Natural killer cell treated with Interleukin-12 subunit alpha and Interleukin-12 subunit beta and Interleukin-15 and Interleukin-18, amount 100 ng/mL, for 72 hours (primary cell): ENCODE measurements at regions not wholly inside any gene's neighbourhood (a gene's known extent, or its start where the extent isn't known, plus 50 kb on each side); places are given as distances from the start of the nearest gene placed in this dataset.

Experiments
- ATAC-seq, 2 donors: fragments of 150-1000 bp; cut with Tn5 transposase in 1 of 2; sonication (Bioruptor Pico), chemical (Tn5 transposase) in 1 of 2; 2 replicates each; pipeline ENCODE4 v1.10.0; 2021
- DNase-seq: peaks from one replicate; pipeline ENCODE4 v3.0.0; 2022; ENCODE audit warnings: low spot score
- H3K27ac Mint-ChIP-seq, 2 donors: 1 replicate in 1 of 2; 2 replicates in 1 of 2; pipeline ENCODE4 v1.8.0; 2022; ENCODE audit warnings: mixed read lengths in 2 of 2, mild to moderate bottlenecking in 1 of 2, moderate library complexity in 1 of 2
- H3K27me3 Mint-ChIP-seq, 2 donors: 1 replicate in 1 of 2; 2 replicates in 1 of 2; pipeline ENCODE4 v1.8.0; 2022; ENCODE audit warnings: mixed read lengths in 2 of 2
- H3K36me3 Mint-ChIP-seq: one replicate; pipeline ENCODE4 v1.8.0; 2022; ENCODE audit warnings: mixed read lengths
- H3K4me1 Mint-ChIP-seq, 2 donors: 1 replicate in 1 of 2; 2 replicates in 1 of 2; pipeline ENCODE4 v1.8.0; 2022; ENCODE audit warnings: low read depth in 2 of 2, mixed read lengths in 2 of 2, mild to moderate bottlenecking in 1 of 2
- H3K4me3 Mint-ChIP-seq: one replicate; pipeline ENCODE4 v1.8.0; 2022; ENCODE audit warnings: mixed read lengths
- H3K9me3 Mint-ChIP-seq: 2 replicates; pipeline ENCODE4 v1.8.0; 2022; ENCODE audit warnings: mixed read lengths

GRCh38 chr4:132506568-132506967, 642.5 kb upstream of the PCDH10 start:
- no peak for DNase-seq
- no peaks in the 10 kb centered on the region for H3K4me1 Mint-ChIP-seq
- no peak overlapping the region for H3K27ac Mint-ChIP-seq
- no peak for ATAC-seq
- H3K27me3 Mint-ChIP-seq = no peaks in the 10 kb centered on the region
- H3K9me3 Mint-ChIP-seq = peaks cover 5% of the 10 kb centered on the region
- H3K36me3 Mint-ChIP-seq = no peaks in the 10 kb centered on the region
- H3K4me3 Mint-ChIP-seq = no peak overlapping the region

DNA sequence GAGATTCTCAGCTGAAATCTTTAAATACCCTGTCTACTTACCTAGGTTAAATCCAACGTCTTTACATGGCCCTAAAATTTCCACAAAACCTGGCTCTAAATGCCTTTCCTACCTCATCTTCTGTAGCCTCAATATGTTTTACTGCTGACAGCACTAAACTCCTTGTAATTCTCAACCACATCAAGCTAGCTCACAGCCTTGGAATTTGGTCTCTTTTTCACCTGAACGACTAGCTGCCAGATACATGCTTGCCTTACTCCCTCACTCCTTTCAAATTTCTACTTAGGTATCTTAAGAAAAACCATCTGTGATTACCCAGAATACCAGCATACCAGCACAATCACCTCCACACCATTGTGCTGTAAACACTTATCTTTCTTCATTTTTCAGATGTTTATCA, 635.6 kb upstream of the PCDH10 start:
- no peak overlapping the region for H3K4me3 Mint-ChIP-seq
- no peaks in the 10 kb centered on the region for H3K4me1 Mint-ChIP-seq
- H3K27ac Mint-ChIP-seq = no peak overlapping the region
- peaks cover 11% of the 10 kb centered on the region for H3K9me3 Mint-ChIP-seq
- DNase-seq = no peak
- no peaks in the 10 kb centered on the region for H3K36me3 Mint-ChIP-seq
- H3K27me3 Mint-ChIP-seq = no peaks in the 10 kb centered on the region
- no peak for ATAC-seq

DNA sequence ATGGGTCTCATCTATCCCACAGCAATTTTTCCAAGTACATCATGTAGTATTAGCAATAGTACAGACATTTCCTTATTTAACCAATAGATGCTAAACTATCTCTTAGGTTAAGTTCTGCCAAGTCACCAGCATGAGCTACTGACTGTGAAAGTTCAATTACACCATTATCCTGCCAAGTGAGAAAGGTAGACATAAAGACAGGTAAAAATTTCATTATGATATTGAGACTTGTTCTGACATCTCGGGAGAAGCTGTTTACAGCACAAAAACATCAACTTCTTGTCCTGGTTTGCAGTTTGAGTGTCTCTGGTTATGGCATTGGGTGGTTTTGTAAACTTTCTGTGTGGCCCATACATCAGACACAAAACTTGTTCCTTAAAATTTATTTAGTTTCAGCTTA, 622.4 kb upstream of the PCDH10 start:
- H3K36me3 Mint-ChIP-seq = peaks cover 5% of the 10 kb centered on the region
- DNase-seq (no peak), ATAC-seq (no peak)
- peaks cover 11% of the 10 kb centered on the region for H3K9me3 Mint-ChIP-seq
- H3K4me1 Mint-ChIP-seq = no peaks in the 10 kb centered on the region
- H3K27me3 Mint-ChIP-seq = no peaks in the 10 kb centered on the region
- H3K4me3 Mint-ChIP-seq = no peak overlapping the region
- H3K27ac Mint-ChIP-seq = no peak overlapping the region

DNA sequence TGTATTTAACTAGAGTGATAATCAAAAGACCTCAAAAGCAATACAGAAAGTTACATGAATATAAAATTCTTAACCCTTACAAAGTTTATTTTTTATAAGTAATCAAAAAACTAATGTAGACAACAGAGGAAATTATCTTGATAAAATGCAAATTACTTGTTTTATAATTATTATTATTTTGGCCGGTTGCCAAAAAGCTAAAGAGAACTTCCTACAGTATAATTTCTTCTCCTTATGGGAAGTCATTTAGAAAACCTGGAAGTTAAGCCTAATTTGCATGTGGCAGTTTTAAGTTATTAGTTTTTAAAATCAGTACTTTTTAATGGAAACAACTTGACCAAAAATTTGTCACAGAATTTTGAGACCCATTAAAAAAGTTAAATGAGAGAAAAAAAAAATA, 621.3 kb upstream of the PCDH10 start:
- ATAC-seq = no peak
- no peak overlapping the region for H3K4me3 Mint-ChIP-seq
- peaks cover 11% of the 10 kb centered on the region for H3K9me3 Mint-ChIP-seq

GRCh38 chr4:132530861-132531260, 618.2 kb upstream of the PCDH10 start:
- no peaks in the 10 kb centered on the region for H3K36me3 Mint-ChIP-seq
- DNase-seq (no peak), ATAC-seq (no peak)
- peaks cover 8% of the 10 kb centered on the region for H3K9me3 Mint-ChIP-seq
- no peak overlapping the region for H3K4me3 Mint-ChIP-seq
- H3K4me1 Mint-ChIP-seq = no peaks in the 10 kb centered on the region
- no peak overlapping the region for H3K27ac Mint-ChIP-seq
- no peaks in the 10 kb centered on the region for H3K27me3 Mint-ChIP-seq

More for the DNA sequence above, 621.3 kb upstream of the PCDH10 start:
- H3K36me3 Mint-ChIP-seq = peaks cover 5% of the 10 kb centered on the region
- H3K4me1 Mint-ChIP-seq = no peaks in the 10 kb centered on the region
- no peak for DNase-seq
- no peaks in the 10 kb centered on the region for H3K27me3 Mint-ChIP-seq
- no peak overlapping the region for H3K27ac Mint-ChIP-seq

- H3K4me3 Mint-ChIP-seq = no peak overlapping the region
- H3K36me3 Mint-ChIP-seq = peaks cover 5% of the 10 kb centered on the region
- peaks cover 11% of the 10 kb centered on the region for H3K9me3 Mint-ChIP-seq
- H3K27me3 Mint-ChIP-seq = no peaks in the 10 kb centered on the region
- DNase-seq = no peak
- no peak overlapping the region for H3K27ac Mint-ChIP-seq
- H3K4me1 Mint-ChIP-seq = no peaks in the 10 kb centered on the region
- no peak for ATAC-seq
These were observed 608.8 kb upstream of the PCDH10 start for GRCh38 chr4:132540268-132540667.

GRCh38 chr4:132540797-132541196, 608.3 kb upstream of the PCDH10 start:
- no peak overlapping the region for H3K4me3 Mint-ChIP-seq
- DNase-seq = no peak
- H3K4me1 Mint-ChIP-seq = no peaks in the 10 kb centered on the region
- H3K36me3 Mint-ChIP-seq = peaks cover 5% of the 10 kb centered on the region
- H3K27me3 Mint-ChIP-seq = no peaks in the 10 kb centered on the region
- ATAC-seq = no peak
- no peak overlapping the region for H3K27ac Mint-ChIP-seq
- peaks cover 8% of the 10 kb centered on the region for H3K9me3 Mint-ChIP-seq

DNA sequence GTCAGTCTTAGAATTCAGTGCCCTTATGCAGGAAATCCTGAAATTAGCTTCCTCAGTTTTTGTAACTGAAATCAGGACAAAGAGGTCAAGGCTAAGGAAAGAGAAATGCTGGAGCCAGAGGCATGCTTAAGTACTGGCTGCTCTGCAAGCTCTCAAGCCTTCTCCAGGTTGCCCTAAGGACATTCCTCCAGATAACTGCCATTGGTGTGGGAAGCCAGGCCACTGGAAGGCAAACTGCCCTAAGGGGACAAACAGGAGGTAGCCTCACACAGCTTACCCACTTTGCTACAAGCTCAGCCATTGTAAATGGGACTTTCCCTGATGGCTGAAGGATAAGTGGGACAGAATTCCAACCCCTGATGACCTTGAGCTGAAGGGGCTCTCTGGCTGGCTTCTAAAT, 606.9 kb upstream of the PCDH10 start:
- H3K27ac Mint-ChIP-seq = no peak overlapping the region
- no peak overlapping the region for H3K4me3 Mint-ChIP-seq
- H3K4me1 Mint-ChIP-seq = no peaks in the 10 kb centered on the region
- ATAC-seq = no peak
- peaks cover 6% of the 10 kb centered on the region for H3K9me3 Mint-ChIP-seq
- peaks cover 5% of the 10 kb centered on the region for H3K36me3 Mint-ChIP-seq
- DNase-seq = no peak
- no peaks in the 10 kb centered on the region for H3K27me3 Mint-ChIP-seq

DNA sequence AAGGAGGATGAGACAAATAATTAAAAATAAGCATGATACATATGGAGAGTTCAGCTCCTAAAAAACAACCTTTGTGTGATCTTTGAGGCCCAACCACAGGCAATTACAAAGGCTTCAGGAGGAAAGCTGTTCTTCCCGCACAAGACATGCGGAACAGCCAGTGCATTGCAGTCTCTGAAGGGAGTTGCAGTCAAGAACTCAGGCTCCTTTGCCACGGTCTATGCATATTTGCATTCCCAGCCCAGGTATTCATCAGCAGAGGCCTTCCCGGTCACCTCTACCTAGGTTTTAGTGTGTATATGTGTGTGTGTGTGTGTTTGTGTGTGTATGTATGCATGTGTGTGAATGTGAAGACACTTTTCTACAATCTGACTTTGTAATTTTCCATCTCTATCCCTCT, 600.6 kb upstream of the PCDH10 start:
- no peaks in the 10 kb centered on the region for H3K4me1 Mint-ChIP-seq
- no peak for DNase-seq
- H3K4me3 Mint-ChIP-seq = no peak overlapping the region
- no peak overlapping the region for H3K27ac Mint-ChIP-seq
- no peaks in the 10 kb centered on the region for H3K36me3 Mint-ChIP-seq
- ATAC-seq = no peak
- H3K27me3 Mint-ChIP-seq = no peaks in the 10 kb centered on the region
- peaks cover 7% of the 10 kb centered on the region for H3K9me3 Mint-ChIP-seq

DNA sequence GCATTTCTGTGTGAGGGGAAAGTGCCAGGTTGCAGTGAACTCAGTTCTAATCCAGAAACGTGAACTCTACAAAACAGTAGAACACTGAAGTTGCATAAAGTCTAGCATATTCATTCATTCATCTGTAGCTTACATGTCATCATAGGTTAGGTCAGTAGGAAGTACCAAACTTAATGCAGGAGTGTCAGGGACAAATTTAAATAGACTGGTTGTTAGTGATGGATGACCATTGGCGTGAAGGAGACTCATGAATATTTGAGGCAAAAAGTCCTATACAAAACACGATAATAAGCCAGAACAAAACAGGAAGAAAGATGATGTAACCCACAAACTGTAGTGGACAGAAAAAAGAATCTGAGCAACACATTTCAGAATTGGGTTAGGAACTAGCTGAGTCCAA, 592.8 kb upstream of the PCDH10 start:
- Mint-ChIP-seq H3K27me3 (no peaks in the 10 kb centered on the region), H3K4me1 (no peaks in the 10 kb centered on the region), H3K9me3 (peaks cover 18% of the 10 kb centered on the region), H3K4me3 (no peak overlapping the region), H3K36me3 (peaks cover 4% of the 10 kb centered on the region), H3K27ac (no peak overlapping the region)
- ATAC-seq (no peak), DNase-seq (no peak)

- no peaks in the 10 kb centered on the region for H3K4me1 Mint-ChIP-seq
- peaks cover 4% of the 10 kb centered on the region for H3K36me3 Mint-ChIP-seq
- H3K27ac Mint-ChIP-seq = no peak overlapping the region
- peaks cover 16% of the 10 kb centered on the region for H3K9me3 Mint-ChIP-seq
- DNase-seq (no peak), ATAC-seq (no peak)
- H3K27me3 Mint-ChIP-seq = no peaks in the 10 kb centered on the region
- no peak overlapping the region for H3K4me3 Mint-ChIP-seq
These were observed 591.4 kb upstream of the PCDH10 start for GRCh38 chr4:132557660-132558059.

DNA sequence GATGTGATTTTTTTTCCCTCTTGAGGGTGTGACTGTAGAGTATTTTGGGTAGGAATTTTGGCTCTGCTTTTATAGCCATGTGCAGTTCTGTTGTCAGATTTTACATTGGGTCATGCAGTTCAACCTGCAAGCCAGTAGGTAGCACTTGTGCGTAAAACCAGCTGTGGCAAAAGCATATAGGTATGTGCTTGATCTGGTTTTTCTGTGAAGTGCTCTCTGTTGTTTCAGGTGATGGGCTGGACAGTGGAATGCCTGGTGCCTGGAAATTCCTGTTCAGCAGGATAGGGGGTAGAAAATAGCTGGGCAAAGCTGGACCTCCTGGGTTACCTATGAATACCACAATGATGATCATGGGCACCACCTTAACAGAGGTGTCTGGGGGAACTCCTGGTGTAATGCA, 584.2 kb upstream of the PCDH10 start:
- DNase-seq = no peak
- no peaks in the 10 kb centered on the region for H3K27me3 Mint-ChIP-seq
- ATAC-seq = no peak
- no peak overlapping the region for H3K27ac Mint-ChIP-seq
- H3K36me3 Mint-ChIP-seq = no peaks in the 10 kb centered on the region
- no peak overlapping the region for H3K4me3 Mint-ChIP-seq
- no peaks in the 10 kb centered on the region for H3K4me1 Mint-ChIP-seq
- peaks cover 9% of the 10 kb centered on the region for H3K9me3 Mint-ChIP-seq

DNA sequence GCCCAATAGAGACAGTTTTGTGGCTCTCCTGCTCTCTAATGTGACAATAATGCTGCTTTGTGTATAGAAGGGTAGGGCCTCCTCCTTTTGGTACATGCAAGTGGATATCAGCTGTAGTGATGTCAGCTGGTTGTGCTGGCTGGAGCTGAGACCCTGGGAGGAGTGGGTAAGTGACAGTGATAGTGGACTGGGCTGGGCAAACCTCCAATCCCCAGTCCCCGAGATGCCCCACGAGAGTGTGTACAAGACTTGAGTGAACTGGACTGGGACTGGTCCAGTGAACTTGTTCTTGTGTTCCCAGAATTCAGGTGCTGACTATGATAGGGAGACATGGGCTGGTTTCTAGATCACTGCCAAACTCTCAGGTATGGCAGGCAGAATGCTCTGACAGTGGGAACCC, 583.6 kb upstream of the PCDH10 start:
- H3K4me1 Mint-ChIP-seq = no peaks in the 10 kb centered on the region

GRCh38 chr4:132572210-132572609, 576.9 kb upstream of the PCDH10 start:
- H3K4me3 Mint-ChIP-seq = no peak overlapping the region
- no peak for ATAC-seq
- DNase-seq = no peak
- no peaks in the 10 kb centered on the region for H3K4me1 Mint-ChIP-seq
- H3K9me3 Mint-ChIP-seq = peaks cover 16% of the 10 kb centered on the region
- H3K36me3 Mint-ChIP-seq = no peaks in the 10 kb centered on the region
- H3K27me3 Mint-ChIP-seq = no peaks in the 10 kb centered on the region
- H3K27ac Mint-ChIP-seq = no peak overlapping the region

More for the DNA sequence above, 583.6 kb upstream of the PCDH10 start:
- H3K27ac Mint-ChIP-seq = no peak overlapping the region
- DNase-seq (no peak), ATAC-seq (no peak)
- no peaks in the 10 kb centered on the region for H3K27me3 Mint-ChIP-seq
- no peaks in the 10 kb centered on the region for H3K36me3 Mint-ChIP-seq
- no peak overlapping the region for H3K4me3 Mint-ChIP-seq
- H3K9me3 Mint-ChIP-seq = peaks cover 9% of the 10 kb centered on the region

DNA sequence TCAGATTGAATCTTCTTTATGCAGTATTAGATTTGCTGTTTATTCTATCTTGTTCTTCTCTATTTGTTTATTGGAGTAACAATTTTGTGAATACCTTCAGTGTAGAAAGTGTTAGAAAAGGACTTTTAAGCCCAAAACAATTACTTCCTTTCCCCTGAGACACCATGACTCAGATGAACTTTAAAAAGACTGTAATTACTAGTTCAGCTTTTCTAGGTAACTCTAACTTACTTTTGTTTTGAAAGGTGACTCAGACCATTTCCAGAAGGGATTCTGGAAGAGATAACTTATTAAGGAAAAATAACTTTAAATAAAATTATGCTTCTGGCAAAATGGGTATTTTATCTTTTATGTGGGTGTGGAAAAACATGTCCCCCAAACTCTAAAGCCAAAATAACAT, 561.5 kb upstream of the PCDH10 start:
- DNase-seq = no peak
- Mint-ChIP-seq H3K4me1 (no peaks in the 10 kb centered on the region), H3K27me3 (no peaks in the 10 kb centered on the region), H3K36me3 (no peaks in the 10 kb centered on the region), H3K4me3 (no peak overlapping the region), H3K27ac (no peak overlapping the region), H3K9me3 (peaks cover 6% of the 10 kb centered on the region)
- ATAC-seq = no peak
